AG20443 (cell line): ENCODE measurements at regions not wholly inside any gene's neighbourhood (a gene's known extent, or its start where the extent isn't known, plus 50 kb on each side); places are given as distances from the start of the nearest gene placed in this dataset.
"Not testable (repeated sequence)": the region's sequence is repeated elsewhere in the genome, so short reads cannot be mapped to it uniquely, and the experiment has no call there.

ENCODE experiments used
- DNase-seq: peaks from one replicate; pipeline ENCODE4 v3.0.0; 2012; ENCODE audit warnings: low spot score, mixed read lengths

- DNase-seq = peak; percentile 86
Measured at GRCh38 chr5:179407191-179408175, 62.2 kb upstream of the ADAMTS2 start.

- peak; percentile 19 for DNase-seq
Measured at GRCh38 chr5:179406031-179406961, 61.0 kb upstream of the ADAMTS2 start.

GRCh38 chr5:179405426-179406030, 60.3 kb upstream of the ADAMTS2 start:
- DNase-seq = peak; percentile 10

GRCh38 chr5:179405054-179405416, 59.8 kb upstream of the ADAMTS2 start:
- DNase-seq = peak; percentile 9

- DNase-seq = peak; percentile 73
Measured at GRCh38 chr5:179404321-179405053, 59.2 kb upstream of the ADAMTS2 start.

- peak; percentile 2 for DNase-seq
Measured at GRCh38 chr5:179403426-179404147, 58.3 kb upstream of the ADAMTS2 start.

- DNase-seq = not testable (repeated sequence)
Measured at GRCh38 chr5:179400435-179400834, 55.2 kb upstream of the ADAMTS2 start.

- DNase-seq = no peak
Measured at GRCh38 chr5:179400020-179400419, 54.8 kb upstream of the ADAMTS2 start.

GRCh38 chr5:179399327-179399726, 54.1 kb upstream of the ADAMTS2 start:
- not testable (repeated sequence) for DNase-seq

- no peak for DNase-seq
Measured at GRCh38 chr5:179397516-179397915, 52.3 kb upstream of the ADAMTS2 start.
